WERI-Rb-1 (cell line): ENCODE measurements at regions not wholly inside any gene's neighbourhood (a gene's known extent, or its start where the extent isn't known, plus 50 kb on each side); places are given as distances from the start of the nearest gene placed in this dataset.

Experiments
- DNase-seq: peaks from one replicate; pipeline ENCODE4 v3.0.0-alpha.2; 2020
- H3K27ac ChIP-seq: fragments of 250-450 bp; sonication (Bioruptor Pico); 2 replicates; pipeline ENCODE4 v1.5.1; 2020; ENCODE audit warnings: mild to moderate bottlenecking, moderate library complexity
- H3K27me3 ChIP-seq: fragments of 250-450 bp; sonication (Bioruptor Pico); 2 replicates; pipeline ENCODE4 v1.5.1; 2021; ENCODE audit warnings: mild to moderate bottlenecking, low read depth, moderate library complexity; ENCODE audit not compliant: insufficient read depth, severe bottlenecking
- H3K36me3 ChIP-seq: fragments of 250-450 bp; sonication (Bioruptor Pico); 2 replicates; pipeline ENCODE4 v1.5.1; 2020; ENCODE audit warnings: mild to moderate bottlenecking, moderate library complexity
- H3K4me3 ChIP-seq: 2 replicates; pipeline ENCODE4 v1.5.1; 2011; ENCODE audit warnings: low read depth, mild to moderate bottlenecking, control low read depth, low read length
- H3K9me3 ChIP-seq: fragments of 250-450 bp; sonication (Bioruptor Pico); 2 replicates; pipeline ENCODE4 v1.5.1; 2021; ENCODE audit warnings: mild to moderate bottlenecking, moderate library complexity; ENCODE audit not compliant: severe bottlenecking
- CTCF ChIP-seq: IDR thresholded peaks from 2 replicates; pipeline ENCODE4 v1.5.1; 2011; ENCODE audit warnings: low read depth, mild to moderate bottlenecking, control low read depth, inconsistent platforms, low read length

- H3K27ac ChIP-seq = no peak overlapping the region
- no peaks in the 10 kb centered on the region for H3K36me3 ChIP-seq
- no peaks in the 10 kb centered on the region for H3K27me3 ChIP-seq
- H3K9me3 ChIP-seq = no peaks in the 10 kb centered on the region
- DNase-seq = no peak
- TF ChIP-seq CTCF = no peak
- H3K4me3 ChIP-seq = no peak overlapping the region
Observed at GRCh38 chr1:186611156-186611555, 69.1 kb downstream of the PTGS2 start.

GRCh38 chr1:186609183-186609582, 71.0 kb downstream of the PTGS2 start:
- Histone ChIP-seq H3K4me3 (no peak overlapping the region), H3K36me3 (no peaks in the 10 kb centered on the region), H3K9me3 (no peaks in the 10 kb centered on the region), H3K27me3 (no peaks in the 10 kb centered on the region), H3K27ac (no peak overlapping the region)
- no peak for TF ChIP-seq CTCF
- no peak for DNase-seq

- Histone ChIP-seq H3K4me3 (no peak overlapping the region), H3K27ac (no peak overlapping the region), H3K27me3 (no peaks in the 10 kb centered on the region), H3K9me3 (no peaks in the 10 kb centered on the region), H3K36me3 (no peaks in the 10 kb centered on the region)
- peak; percentile 43 for DNase-seq
- peak; percentile 72 for TF ChIP-seq CTCF
Observed at GRCh38 chr1:186605762-186606350, 74.4 kb downstream of the PTGS2 start.

- Histone ChIP-seq H3K27me3 (no peaks in the 10 kb centered on the region), H3K36me3 (no peaks in the 10 kb centered on the region), H3K27ac (no peak overlapping the region), H3K4me3 (no peak overlapping the region), H3K9me3 (no peaks in the 10 kb centered on the region)
- TF ChIP-seq CTCF = no peak
- no peak for DNase-seq
Observed at GRCh38 chr1:186595969-186596368, 84.3 kb downstream of the PTGS2 start.

GRCh38 chr1:186578325-186579016, 101.8 kb downstream of the PTGS2 start:
- no peak overlapping the region for H3K27ac ChIP-seq
- no peak overlapping the region for H3K4me3 ChIP-seq
- no peak for TF ChIP-seq CTCF

GRCh38 chr1:186577633-186578032, 102.6 kb downstream of the PTGS2 start:
- H3K4me3 ChIP-seq = no peak overlapping the region
- no peaks in the 10 kb centered on the region for H3K36me3 ChIP-seq
- no peaks in the 10 kb centered on the region for H3K9me3 ChIP-seq
- TF ChIP-seq CTCF = no peak
- DNase-seq = no peak
- H3K27me3 ChIP-seq = no peaks in the 10 kb centered on the region
- no peak overlapping the region for H3K27ac ChIP-seq

More at GRCh38 chr1:186578325-186579016, 101.8 kb downstream of the PTGS2 start:
- no peak for DNase-seq
- Histone ChIP-seq H3K36me3 (no peaks in the 10 kb centered on the region), H3K9me3 (no peaks in the 10 kb centered on the region), H3K27me3 (no peaks in the 10 kb centered on the region)
